ENCODE measurements at regions not wholly inside any gene's neighbourhood (a gene's known extent, or its start where the extent isn't known, plus 50 kb on each side); places are given as distances from the start of the nearest gene placed in this dataset.

GRCh38 chr17:14793237-14793636 is 471.9 kb downstream of the PMP22 start:
- Mint-ChIP-seq H3K27ac (no peak overlapping the region), H3K27me3 (ENCODE audit: low read depth) (peaks cover 19% of the 10 kb centered on the region), H3K4me3 (no peak overlapping the region), H3K4me1 (ENCODE audit: low read depth) (no peaks in the 10 kb centered on the region), H3K36me3 (ENCODE audit: insufficient read depth in 2 of 2) (no peaks in the 10 kb centered on the region), H3K9me3 (no peaks in the 10 kb centered on the region)
- no peak for ATAC-seq (replicated peaks in 1 of 2)
- DNase-seq, result no peak

GRCh38 chr17:14792746-14793145 is 472.4 kb downstream of the PMP22 start:
- Mint-ChIP-seq H3K4me1 (ENCODE audit: low read depth) (no peaks in the 10 kb centered on the region), H3K4me3 (no peak overlapping the region), H3K9me3 (no peaks in the 10 kb centered on the region), H3K27ac (no peak overlapping the region), H3K27me3 (ENCODE audit: low read depth) (peaks cover 19% of the 10 kb centered on the region), H3K36me3 (ENCODE audit: insufficient read depth in 2 of 2) (no peaks in the 10 kb centered on the region)
- ATAC-seq (replicated peaks in 1 of 2), result no peak
- no peak for DNase-seq

GRCh38 chr17:14791221-14791620 is 473.9 kb downstream of the PMP22 start:
- Mint-ChIP-seq H3K36me3 (ENCODE audit: insufficient read depth in 2 of 2) (no peaks in the 10 kb centered on the region), H3K9me3 (no peaks in the 10 kb centered on the region), H3K4me1 (ENCODE audit: low read depth) (no peaks in the 10 kb centered on the region), H3K4me3 (no peak overlapping the region), H3K27me3 (ENCODE audit: low read depth) (peaks cover 19% of the 10 kb centered on the region), H3K27ac (no peak overlapping the region)
- ATAC-seq (replicated peaks in 1 of 2) (no peak), DNase-seq (no peak)

GRCh38 chr17:14790521-14790920 is 474.6 kb downstream of the PMP22 start:
- Mint-ChIP-seq H3K9me3 (no peaks in the 10 kb centered on the region), H3K36me3 (ENCODE audit: insufficient read depth in 2 of 2) (no peaks in the 10 kb centered on the region), H3K27ac (no peak overlapping the region), H3K4me3 (no peak overlapping the region), H3K27me3 (ENCODE audit: low read depth) (peaks cover 19% of the 10 kb centered on the region), H3K4me1 (ENCODE audit: low read depth) (no peaks in the 10 kb centered on the region)
- no peak for DNase-seq
- no peak for ATAC-seq (replicated peaks in 1 of 2)

- peak; percentile 12 to 16 for DNase-seq
- no peaks in the 10 kb centered on the region for H3K9me3 Mint-ChIP-seq
- H3K4me3 Mint-ChIP-seq, result no peak overlapping the region
- no peaks in the 10 kb centered on the region for H3K4me1 Mint-ChIP-seq (ENCODE audit: low read depth)
- ATAC-seq (replicated peaks in 1 of 2), result peak; percentile 58 to 66
- no peak overlapping the region for H3K27ac Mint-ChIP-seq
- peaks cover 13% of the 10 kb centered on the region for H3K27me3 Mint-ChIP-seq (ENCODE audit: low read depth)
- H3K36me3 Mint-ChIP-seq (ENCODE audit: insufficient read depth in 2 of 2), result no peaks in the 10 kb centered on the region
Measured at GRCh38 chr17:14784997-14785696, 480.0 kb downstream of the PMP22 start.

- peaks cover 23% of the 10 kb centered on the region for H3K27me3 Mint-ChIP-seq (ENCODE audit: low read depth)
- no peak for DNase-seq
- H3K4me3 Mint-ChIP-seq, result no peak overlapping the region
- H3K4me1 Mint-ChIP-seq (ENCODE audit: low read depth), result no peaks in the 10 kb centered on the region
- no peaks in the 10 kb centered on the region for H3K9me3 Mint-ChIP-seq
- H3K36me3 Mint-ChIP-seq (ENCODE audit: insufficient read depth in 2 of 2), result no peaks in the 10 kb centered on the region
- ATAC-seq (replicated peaks in 1 of 2), result no peak
- no peak overlapping the region for H3K27ac Mint-ChIP-seq
Measured at GRCh38 chr17:14781123-14781522, 480.2 kb downstream of the HS3ST3B1 start.

- H3K4me3 Mint-ChIP-seq, result no peak overlapping the region
- H3K27ac Mint-ChIP-seq, result no peak overlapping the region
- H3K9me3 Mint-ChIP-seq, result no peaks in the 10 kb centered on the region
- DNase-seq (no peak), ATAC-seq (replicated peaks in 1 of 2) (no peak)
- H3K36me3 Mint-ChIP-seq (ENCODE audit: insufficient read depth in 2 of 2), result no peaks in the 10 kb centered on the region
- no peaks in the 10 kb centered on the region for H3K4me1 Mint-ChIP-seq (ENCODE audit: low read depth)
- peaks cover 31% of the 10 kb centered on the region for H3K27me3 Mint-ChIP-seq (ENCODE audit: low read depth)
Measured at GRCh38 chr17:14780097-14780651, 479.3 kb downstream of the HS3ST3B1 start.

GRCh38 chr17:14779241-14779640 is 478.4 kb downstream of the HS3ST3B1 start:
- H3K27me3 Mint-ChIP-seq (ENCODE audit: low read depth), result peaks cover 37% of the 10 kb centered on the region
- H3K4me1 Mint-ChIP-seq (ENCODE audit: low read depth), result no peaks in the 10 kb centered on the region
- ATAC-seq (replicated peaks in 1 of 2) (no peak), DNase-seq (no peak)
- H3K36me3 Mint-ChIP-seq (ENCODE audit: insufficient read depth in 2 of 2), result peaks cover 0 to 2% of the 10 kb centered on the region in 2 donors
- peaks cover 3 to 4% of the 10 kb centered on the region in 2 donors for H3K9me3 Mint-ChIP-seq
- H3K4me3 Mint-ChIP-seq, result no peak overlapping the region
- H3K27ac Mint-ChIP-seq, result no peak overlapping the region

GRCh38 chr17:14777291-14777690 is 476.4 kb downstream of the HS3ST3B1 start:
- Mint-ChIP-seq H3K9me3 (peaks cover 4% of the 10 kb centered on the region in 2 donors), H3K4me1 (ENCODE audit: low read depth) (no peaks in the 10 kb centered on the region), H3K36me3 (ENCODE audit: insufficient read depth in 2 of 2) (peaks cover 0 to 2% of the 10 kb centered on the region in 2 donors), H3K4me3 (no peak overlapping the region), H3K27me3 (ENCODE audit: low read depth) (peaks cover 39% of the 10 kb centered on the region), H3K27ac (no peak overlapping the region)
- ATAC-seq (replicated peaks in 1 of 2) (no peak), DNase-seq (no peak)

- Mint-ChIP-seq H3K27me3 (ENCODE audit: low read depth) (peaks cover 39% of the 10 kb centered on the region), H3K27ac (no peak overlapping the region), H3K36me3 (ENCODE audit: insufficient read depth in 2 of 2) (peaks cover 0 to 2% of the 10 kb centered on the region in 2 donors), H3K4me3 (no peak overlapping the region), H3K4me1 (ENCODE audit: low read depth) (no peaks in the 10 kb centered on the region), H3K9me3 (peaks cover 4% of the 10 kb centered on the region in 2 donors)
- DNase-seq, result no peak
- no peak for ATAC-seq (replicated peaks in 1 of 2)
Measured at GRCh38 chr17:14776791-14777190, 475.9 kb downstream of the HS3ST3B1 start.

GRCh38 chr17:14775731-14776492 is 475.0 kb downstream of the HS3ST3B1 start:
- Mint-ChIP-seq H3K4me3 (no peak overlapping the region), H3K4me1 (ENCODE audit: low read depth) (no peaks in the 10 kb centered on the region), H3K27me3 (ENCODE audit: low read depth) (peaks cover 39% of the 10 kb centered on the region), H3K9me3 (peaks cover 4 to 5% of the 10 kb centered on the region in 2 donors), H3K27ac (no peak overlapping the region), H3K36me3 (ENCODE audit: insufficient read depth in 2 of 2) (peaks cover 0 to 2% of the 10 kb centered on the region in 2 donors)
- no peak for DNase-seq
- no peak for ATAC-seq (replicated peaks in 1 of 2)

GRCh38 chr17:14774774-14775173 is 473.9 kb downstream of the HS3ST3B1 start:
- Mint-ChIP-seq H3K4me3 (no peak overlapping the region), H3K9me3 (peaks cover 4 to 5% of the 10 kb centered on the region in 2 donors), H3K27me3 (ENCODE audit: low read depth) (peaks cover 39% of the 10 kb centered on the region), H3K36me3 (ENCODE audit: insufficient read depth in 2 of 2) (peaks cover 0 to 2% of the 10 kb centered on the region in 2 donors), H3K4me1 (ENCODE audit: low read depth) (no peaks in the 10 kb centered on the region), H3K27ac (no peak overlapping the region)
- ATAC-seq (replicated peaks in 1 of 2) (no peak), DNase-seq (no peak)

GRCh38 chr17:14772776-14773175 is 471.9 kb downstream of the HS3ST3B1 start:
- H3K27ac Mint-ChIP-seq, result no peak overlapping the region
- no peak overlapping the region for H3K4me3 Mint-ChIP-seq
- ATAC-seq (replicated peaks in 1 of 2) (no peak), DNase-seq (no peak)
- no peaks in the 10 kb centered on the region for H3K4me1 Mint-ChIP-seq (ENCODE audit: low read depth)
- peaks cover 24% of the 10 kb centered on the region for H3K27me3 Mint-ChIP-seq (ENCODE audit: low read depth)
- peaks cover 0 to 5% of the 10 kb centered on the region in 2 donors for H3K36me3 Mint-ChIP-seq (ENCODE audit: insufficient read depth in 2 of 2)
- H3K9me3 Mint-ChIP-seq, result peaks cover 4 to 9% of the 10 kb centered on the region in 2 donors

Measured in activated T-cell treated with anti-CD3 and anti-CD28 coated beads, Interleukin-2, amount 50 U/mL, for 72 hours (primary cell).